ENCODE measurements at regions not wholly inside any gene's neighbourhood (a gene's known extent, or its start where the extent isn't known, plus 50 kb on each side); places are given as distances from the start of the nearest gene placed in this dataset.

DNA sequence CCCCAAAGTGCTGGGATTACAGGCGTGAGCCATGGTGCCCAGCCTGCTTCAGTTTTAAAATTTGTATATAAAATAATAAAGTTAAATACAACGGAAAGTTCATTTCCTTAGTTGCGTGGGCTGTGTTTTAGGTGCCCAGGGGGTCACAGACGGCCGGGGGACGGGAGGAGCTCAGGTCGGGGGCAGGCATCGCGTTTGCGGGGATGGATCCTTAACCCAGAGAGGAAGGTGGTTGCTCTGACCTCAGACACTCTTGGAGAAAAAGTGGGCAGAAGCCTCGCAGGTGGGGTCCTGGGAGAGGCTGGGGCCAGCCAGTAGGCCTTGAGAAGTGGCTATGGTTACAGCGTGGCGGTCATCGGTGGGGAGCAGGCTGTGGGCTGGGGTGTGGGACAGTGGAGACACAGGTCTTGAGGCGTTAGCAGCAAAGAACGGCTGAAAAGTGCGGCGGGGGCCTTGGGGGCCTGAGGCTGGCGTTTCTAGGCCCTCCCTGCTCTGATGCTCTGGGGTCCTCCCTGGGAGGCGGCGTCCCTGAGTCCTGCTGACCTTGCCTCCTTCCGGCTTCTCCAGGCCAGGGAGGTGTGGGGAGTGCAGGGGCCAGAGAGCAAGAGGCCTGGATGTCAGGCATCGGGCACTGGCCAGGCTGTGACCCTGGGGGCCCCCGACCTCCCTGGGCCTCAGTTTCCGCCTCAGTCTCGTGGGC, 54.4 kb downstream of the UNCX start:
- H3K27me3 ChIP-seq (ENCODE audit: insufficient read depth, low read depth) = peaks cover 92% of the 10 kb centered on the region

DNA sequence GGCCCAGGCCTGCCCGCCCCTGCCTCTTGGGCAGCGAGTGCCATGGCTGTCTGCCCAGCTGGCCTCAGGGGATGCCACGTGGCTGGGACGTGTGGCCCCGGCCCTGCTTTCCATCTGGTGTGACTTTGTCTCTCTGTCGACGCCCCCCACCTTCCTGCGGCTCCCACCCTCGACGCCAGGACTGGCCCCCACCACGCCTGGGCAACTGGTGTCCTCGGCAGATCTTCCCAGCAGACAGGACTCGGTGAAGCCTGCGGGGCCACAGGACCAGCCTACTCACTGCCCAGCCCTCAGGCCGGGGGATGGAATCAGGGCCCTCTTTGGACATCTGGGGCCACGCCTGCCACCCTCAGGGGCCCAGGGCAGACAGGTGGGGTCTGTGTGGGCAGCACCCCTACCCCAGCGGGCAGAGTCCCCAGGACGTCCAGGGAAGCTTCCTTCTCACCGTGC, 55.1 kb downstream of the UNCX start:
- TF ChIP-seq, protein P1, sequence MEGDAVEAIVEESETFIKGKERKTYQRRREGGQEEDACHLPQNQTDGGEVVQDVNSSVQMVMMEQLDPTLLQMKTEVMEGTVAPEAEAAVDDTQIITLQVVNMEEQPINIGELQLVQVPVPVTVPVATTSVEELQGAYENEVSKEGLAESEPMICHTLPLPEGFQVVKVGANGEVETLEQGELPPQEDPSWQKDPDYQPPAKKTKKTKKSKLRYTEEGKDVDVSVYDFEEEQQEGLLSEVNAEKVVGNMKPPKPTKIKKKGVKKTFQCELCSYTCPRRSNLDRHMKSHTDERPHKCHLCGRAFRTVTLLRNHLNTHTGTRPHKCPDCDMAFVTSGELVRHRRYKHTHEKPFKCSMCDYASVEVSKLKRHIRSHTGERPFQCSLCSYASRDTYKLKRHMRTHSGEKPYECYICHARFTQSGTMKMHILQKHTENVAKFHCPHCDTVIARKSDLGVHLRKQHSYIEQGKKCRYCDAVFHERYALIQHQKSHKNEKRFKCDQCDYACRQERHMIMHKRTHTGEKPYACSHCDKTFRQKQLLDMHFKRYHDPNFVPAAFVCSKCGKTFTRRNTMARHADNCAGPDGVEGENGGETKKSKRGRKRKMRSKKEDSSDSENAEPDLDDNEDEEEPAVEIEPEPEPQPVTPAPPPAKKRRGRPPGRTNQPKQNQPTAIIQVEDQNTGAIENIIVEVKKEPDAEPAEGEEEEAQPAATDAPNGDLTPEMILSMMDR (conservative IDR thresholded peaks at IDR 0.05; ENCODE audit: low read depth, low read length) = no peak

More for the DNA sequence above, 54.4 kb downstream of the UNCX start:
- Histone ChIP-seq H3K4me1 (ENCODE audit: low read depth, poor library complexity, severe bottlenecking) (no peaks in the 10 kb centered on the region), H3K79me2 (ENCODE audit: insufficient read depth, low read depth) (no peaks in the 10 kb centered on the region), H3K9ac (no peak overlapping the region), H3K27ac (no peak overlapping the region), H2AFZ (ENCODE audit: low read depth) (no peak overlapping the region), H3K4me2 (no peak overlapping the region), H4K20me1 (ENCODE audit: insufficient read depth) (no peaks in the 10 kb centered on the region), H3K4me3 (IDR thresholded peaks at IDR 0.05; ENCODE audit: insufficient read depth, low read depth, low read length) (no peak overlapping the region), H3K36me3 (ENCODE audit: insufficient read depth) (no peaks in the 10 kb centered on the region)
- TF ChIP-seq, protein P1 (conservative IDR thresholded peaks at IDR 0.05; ENCODE audit: low read depth, low read length) = no peak

DNA sequence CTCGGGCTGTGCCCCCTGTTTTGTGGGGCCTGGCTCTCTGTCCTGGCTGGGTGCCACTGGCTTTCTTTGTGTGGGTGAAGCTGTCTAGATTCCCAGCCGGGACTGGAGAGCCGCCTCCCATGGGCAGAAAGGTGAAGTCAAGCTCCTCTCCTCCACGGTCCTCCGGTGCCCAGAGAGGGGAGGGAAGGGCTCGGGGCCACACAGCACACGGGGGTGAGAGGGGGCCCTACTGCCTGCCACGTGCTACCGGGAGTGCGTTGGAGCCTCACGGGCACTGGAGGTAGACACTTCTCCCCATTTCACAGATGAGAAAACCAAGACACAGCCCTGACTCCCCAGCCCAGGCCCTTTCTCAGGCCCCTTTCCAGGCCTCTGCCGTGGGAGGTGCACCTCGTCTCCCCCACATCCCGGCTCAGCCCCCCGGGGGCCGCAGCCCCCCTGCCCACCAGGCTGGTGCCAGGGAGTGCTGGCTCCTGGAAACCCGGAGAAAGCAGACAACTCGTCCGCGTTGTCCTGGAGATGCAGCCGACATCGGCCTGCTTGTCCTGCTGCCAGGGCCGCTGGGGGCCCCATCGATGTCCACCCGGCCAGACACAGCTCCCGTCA, 55.8 kb downstream of the UNCX start:
- Histone ChIP-seq H3K79me2 (ENCODE audit: insufficient read depth, low read depth) (no peaks in the 10 kb centered on the region), H3K27ac (no peak overlapping the region), H3K27me3 (ENCODE audit: insufficient read depth, low read depth) (peaks cover 86% of the 10 kb centered on the region), H3K4me1 (ENCODE audit: low read depth, poor library complexity, severe bottlenecking) (no peaks in the 10 kb centered on the region), H4K20me1 (ENCODE audit: insufficient read depth) (no peaks in the 10 kb centered on the region), H3K4me3 (IDR thresholded peaks at IDR 0.05; ENCODE audit: insufficient read depth, low read depth, low read length) (no peak overlapping the region), H3K4me2 (no peak overlapping the region), H3K36me3 (ENCODE audit: insufficient read depth) (no peaks in the 10 kb centered on the region), H2AFZ (ENCODE audit: low read depth) (no peak overlapping the region), H3K9ac (no peak overlapping the region)
- TF ChIP-seq, protein P1 (conservative IDR thresholded peaks at IDR 0.05; ENCODE audit: low read depth, low read length) = no peak

More for the DNA sequence above, 55.1 kb downstream of the UNCX start:
- peaks cover 90% of the 10 kb centered on the region for H3K27me3 ChIP-seq (ENCODE audit: insufficient read depth, low read depth)
- no peak overlapping the region for H3K9ac ChIP-seq
- H3K27ac ChIP-seq = no peak overlapping the region
- H3K4me3 ChIP-seq (IDR thresholded peaks at IDR 0.05; ENCODE audit: insufficient read depth, low read depth, low read length) = no peak overlapping the region
- H4K20me1 ChIP-seq (ENCODE audit: insufficient read depth) = no peaks in the 10 kb centered on the region
- no peak overlapping the region for H3K4me2 ChIP-seq
- no peak overlapping the region for H2AFZ ChIP-seq (ENCODE audit: low read depth)
- no peaks in the 10 kb centered on the region for H3K36me3 ChIP-seq (ENCODE audit: insufficient read depth)
- H3K79me2 ChIP-seq (ENCODE audit: insufficient read depth, low read depth) = no peaks in the 10 kb centered on the region
- no peaks in the 10 kb centered on the region for H3K4me1 ChIP-seq (ENCODE audit: low read depth, poor library complexity, severe bottlenecking)

DNA sequence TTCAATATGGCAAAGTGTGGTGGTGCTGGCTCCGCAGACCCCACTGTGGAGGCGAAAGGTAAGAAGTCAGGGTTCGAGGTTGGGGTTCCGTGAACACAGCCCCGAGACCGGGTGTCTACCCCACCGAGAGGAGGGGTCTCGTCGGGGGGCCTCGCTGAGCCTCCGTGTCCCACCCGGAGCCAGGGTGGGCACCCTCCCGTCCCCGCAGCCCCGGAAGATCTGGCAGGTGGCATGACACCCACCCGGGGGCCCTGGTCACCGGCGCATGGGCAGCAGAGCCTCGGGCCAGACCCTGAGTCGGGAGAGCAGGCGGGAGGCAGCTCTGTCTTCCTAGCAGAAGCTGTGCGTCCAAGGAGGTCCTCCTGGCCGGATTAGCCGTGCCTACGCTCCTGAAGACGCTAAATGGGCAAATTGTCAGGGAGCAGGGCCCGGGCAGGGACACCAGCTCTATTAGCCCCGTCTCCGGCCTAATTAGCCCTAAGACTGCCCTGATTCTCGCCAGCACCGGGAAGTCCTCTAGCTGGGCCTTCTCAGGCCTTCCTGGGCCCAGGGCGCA, 56.4 kb downstream of the UNCX start:
- Histone ChIP-seq H3K36me3 (ENCODE audit: insufficient read depth) (no peaks in the 10 kb centered on the region), H3K27ac (no peak overlapping the region), H3K79me2 (ENCODE audit: insufficient read depth, low read depth) (no peaks in the 10 kb centered on the region), H3K4me1 (ENCODE audit: low read depth, poor library complexity, severe bottlenecking) (no peaks in the 10 kb centered on the region), H2AFZ (ENCODE audit: low read depth) (no peak overlapping the region), H3K27me3 (ENCODE audit: insufficient read depth, low read depth) (peaks cover 87% of the 10 kb centered on the region), H3K9ac (no peak overlapping the region), H3K4me3 (IDR thresholded peaks at IDR 0.05; ENCODE audit: insufficient read depth, low read depth, low read length) (no peak overlapping the region), H3K4me2 (no peak overlapping the region), H4K20me1 (ENCODE audit: insufficient read depth) (no peaks in the 10 kb centered on the region)
- TF ChIP-seq, protein P1 (conservative IDR thresholded peaks at IDR 0.05; ENCODE audit: low read depth, low read length) = no peak
